ENCODE measurements at regions not wholly inside any gene's neighbourhood (a gene's known extent, or its start where the extent isn't known, plus 50 kb on each side); places are given as distances from the start of the nearest gene placed in this dataset.

- no peak for DNase-seq
These were observed 333.7 kb upstream of the PROK2 start for GRCh38 chr3:72118628-72119027.

- DNase-seq = no peak
These were observed 331.3 kb upstream of the PROK2 start for GRCh38 chr3:72116226-72116625.

DNA sequence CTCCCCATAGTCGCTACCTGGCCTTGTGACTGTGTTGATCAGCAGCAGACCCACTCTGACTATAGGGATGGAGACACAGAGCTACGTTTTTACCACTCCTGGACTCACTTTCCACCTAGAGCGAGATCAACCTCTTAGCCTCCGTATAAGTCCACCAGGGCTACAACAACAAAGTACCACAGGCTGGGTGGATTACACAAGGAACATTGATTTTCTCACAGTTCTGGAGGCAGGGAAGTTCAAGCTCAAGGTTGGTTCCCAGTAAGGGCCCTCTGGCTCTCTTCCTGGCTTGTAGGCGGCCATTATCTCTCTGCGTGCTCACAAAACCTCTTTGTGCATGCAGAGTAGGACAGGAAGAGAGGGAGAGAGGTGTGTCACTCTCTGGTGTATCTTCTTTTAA is 330.4 kb upstream of the PROK2 start:
- no peak for DNase-seq

- DNase-seq = no peak
These were observed 329.8 kb upstream of the PROK2 start for GRCh38 chr3:72114773-72115172.

GRCh38 chr3:72113964-72114363 is 329.0 kb upstream of the PROK2 start:
- DNase-seq = no peak

DNA sequence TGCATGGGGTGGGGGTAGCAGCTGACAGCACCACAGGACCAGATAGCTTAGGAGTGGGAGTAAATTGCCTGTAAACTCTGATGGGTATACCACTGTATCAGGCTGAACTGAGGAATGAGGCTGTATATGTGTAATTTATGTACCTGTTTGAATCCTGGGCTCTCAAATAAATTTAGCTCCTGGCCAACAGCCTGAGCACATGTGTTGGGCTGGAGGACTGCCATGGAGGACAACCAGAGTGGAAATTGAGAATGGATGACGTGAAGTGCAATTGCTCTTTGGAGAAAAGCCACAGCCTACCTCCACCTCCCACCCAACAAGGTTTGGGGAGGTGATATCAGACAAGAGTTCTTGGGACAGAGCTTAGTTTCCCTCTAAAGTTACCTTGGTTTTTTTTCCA is 328.6 kb upstream of the PROK2 start:
- DNase-seq = no peak

DNA sequence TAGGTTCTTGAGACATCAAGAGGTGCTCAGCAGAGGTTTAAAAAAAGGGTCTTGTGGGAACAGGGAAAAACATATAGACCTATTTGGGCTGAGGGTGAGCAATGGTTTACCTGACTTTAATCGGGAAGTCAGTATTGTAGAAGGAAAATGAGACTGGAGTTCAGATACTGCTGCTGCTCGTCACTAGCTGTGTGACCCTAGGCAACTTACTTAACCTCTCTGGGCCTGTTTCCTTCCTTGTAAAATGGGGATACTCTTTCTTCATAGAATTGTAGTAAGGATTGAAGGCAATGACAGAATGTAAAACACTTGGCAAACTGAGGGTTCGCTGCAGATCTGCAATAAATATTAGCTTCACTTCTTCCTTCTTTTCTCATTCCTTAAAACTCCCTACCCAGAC is 327.5 kb upstream of the PROK2 start:
- no peak for DNase-seq

DNA sequence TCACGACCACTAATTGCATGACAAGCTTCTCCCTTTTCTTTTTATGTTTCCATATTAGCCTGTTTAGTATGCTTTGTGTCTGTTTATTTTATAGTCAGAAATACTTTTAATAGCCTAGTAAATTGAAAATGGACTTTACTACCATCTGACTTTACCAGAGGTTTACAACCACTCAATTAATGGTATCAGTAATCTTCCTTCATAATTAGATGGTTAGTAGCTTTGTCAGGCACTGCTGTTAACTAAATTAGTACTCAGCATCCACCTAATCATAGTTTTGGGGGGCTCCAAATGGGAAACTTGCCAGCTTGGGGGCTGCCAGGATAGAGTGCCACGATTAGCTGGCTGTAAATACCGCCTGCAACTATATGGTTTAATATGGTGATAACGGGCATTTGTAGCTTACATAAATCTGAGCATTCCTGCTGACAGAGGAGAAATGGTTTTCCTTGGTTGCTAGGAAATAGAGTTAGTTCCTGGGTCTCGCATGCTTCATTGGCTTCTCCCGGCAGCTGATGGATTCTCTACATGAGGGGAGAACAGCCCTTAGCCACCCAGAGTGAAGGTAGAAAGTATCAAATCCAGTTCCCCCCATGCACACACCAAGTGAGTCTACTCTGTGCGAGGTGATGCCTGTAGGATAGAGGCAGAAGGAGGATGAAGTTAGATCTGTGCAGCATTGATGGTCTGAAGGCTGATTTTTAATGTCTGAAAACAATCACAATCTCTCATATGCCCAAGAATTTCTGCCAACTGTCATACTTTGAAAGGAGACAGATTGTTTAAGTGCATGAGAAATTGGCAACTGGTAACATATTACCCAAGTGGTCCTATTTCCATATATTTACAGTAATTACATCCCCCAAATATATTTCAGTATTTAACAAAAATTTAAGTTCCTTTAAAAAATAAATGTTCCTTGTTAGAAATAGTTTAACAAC is 326.6 kb upstream of the PROK2 start:
- DNase-seq = no peak

- no peak for DNase-seq
These were observed 324.6 kb upstream of the PROK2 start for GRCh38 chr3:72109327-72110259.

- DNase-seq = no peak
These were observed 320.4 kb upstream of the PROK2 start for GRCh38 chr3:72105306-72105705.

- no peak for DNase-seq
These were observed 317.2 kb upstream of the PROK2 start for GRCh38 chr3:72102112-72102616.

GRCh38 chr3:72101494-72101893 is 316.5 kb upstream of the PROK2 start:
- no peak for DNase-seq

DNA sequence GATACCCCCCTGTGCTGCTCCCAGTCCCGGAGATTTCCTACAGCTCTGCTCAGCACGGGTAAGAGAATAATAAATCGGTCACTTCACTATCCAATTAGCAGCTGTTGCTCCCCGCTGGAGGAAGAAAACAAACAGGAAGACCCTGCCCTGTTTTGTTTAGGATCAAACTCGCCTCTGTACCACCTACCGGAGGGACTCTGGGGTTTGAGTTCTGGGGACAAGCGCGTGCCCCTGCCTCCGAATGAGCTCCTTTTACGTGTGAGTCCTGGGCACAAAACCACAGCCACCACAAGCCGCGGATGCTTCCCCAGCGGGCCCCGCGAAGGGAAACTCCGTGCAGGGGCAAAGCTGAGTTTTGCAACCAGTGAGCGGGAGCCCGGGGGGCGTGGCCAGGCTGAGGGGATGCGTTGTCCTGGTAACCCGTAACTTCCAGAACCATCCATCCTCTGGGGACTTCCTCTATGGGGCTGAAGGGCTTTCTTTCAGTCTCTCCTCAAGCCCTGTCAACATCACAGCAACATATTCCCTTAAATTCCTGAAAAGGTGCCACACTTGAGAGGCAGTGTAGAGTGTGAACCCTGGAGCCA is 315.7 kb upstream of the PROK2 start:
- no peak for DNase-seq

GRCh38 chr3:72100080-72100511 is 315.1 kb upstream of the PROK2 start:
- no peak for DNase-seq

DNA sequence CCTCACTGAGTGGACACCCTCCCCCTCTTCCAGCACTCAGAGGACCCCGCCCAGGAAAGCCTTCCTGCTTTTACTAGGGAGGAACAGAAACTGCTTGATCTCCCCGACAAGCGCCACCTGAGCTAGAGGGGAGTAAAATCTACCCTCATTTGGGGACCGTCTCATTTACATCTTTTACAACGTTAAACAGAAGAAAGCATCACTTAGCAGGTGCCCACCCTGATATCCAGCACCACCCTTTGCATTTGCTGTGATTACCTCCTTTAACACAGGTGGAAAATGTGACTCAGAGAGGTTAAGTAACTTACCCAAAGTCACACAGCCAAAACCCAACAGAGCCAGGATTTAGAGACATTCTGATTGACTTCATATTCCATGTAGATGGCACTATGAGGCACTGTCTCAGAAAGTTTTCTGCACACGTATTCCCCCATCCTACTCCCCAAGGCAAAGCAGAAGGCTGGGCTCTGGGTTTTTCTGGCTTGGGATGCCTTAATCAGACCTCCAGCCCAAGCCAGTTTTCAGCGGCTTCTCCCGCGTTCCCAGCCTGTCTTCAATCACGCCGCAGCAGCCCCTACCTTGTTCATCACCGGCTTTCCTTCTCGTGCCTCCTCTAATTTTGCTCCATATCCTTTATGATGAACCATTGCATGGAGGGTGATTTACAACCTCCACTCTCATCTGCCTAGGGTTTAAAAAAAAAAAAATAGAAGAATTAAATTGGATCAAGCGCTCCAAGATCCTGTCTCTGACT is 314.6 kb upstream of the PROK2 start:
- DNase-seq = no peak

DNA sequence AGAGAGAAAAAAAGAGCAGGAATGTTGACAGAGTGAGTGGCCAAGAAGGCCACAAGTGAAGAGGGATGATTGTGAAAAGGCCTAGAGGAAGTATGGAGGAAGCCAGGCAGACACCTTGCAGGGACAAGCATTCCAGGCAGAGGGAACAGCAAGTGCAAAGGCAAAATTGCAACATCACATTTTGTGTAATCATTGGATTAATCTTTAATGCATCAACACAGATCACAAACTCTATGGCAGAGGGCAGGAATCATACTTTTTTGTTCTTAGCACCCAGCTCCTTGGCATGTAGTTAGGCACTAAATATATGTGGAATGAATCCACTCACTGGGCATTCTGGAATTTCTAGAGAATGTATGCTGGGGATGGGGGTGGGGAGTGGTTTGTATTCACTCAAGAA is 312.1 kb upstream of the PROK2 start:
- no peak for DNase-seq

DNA sequence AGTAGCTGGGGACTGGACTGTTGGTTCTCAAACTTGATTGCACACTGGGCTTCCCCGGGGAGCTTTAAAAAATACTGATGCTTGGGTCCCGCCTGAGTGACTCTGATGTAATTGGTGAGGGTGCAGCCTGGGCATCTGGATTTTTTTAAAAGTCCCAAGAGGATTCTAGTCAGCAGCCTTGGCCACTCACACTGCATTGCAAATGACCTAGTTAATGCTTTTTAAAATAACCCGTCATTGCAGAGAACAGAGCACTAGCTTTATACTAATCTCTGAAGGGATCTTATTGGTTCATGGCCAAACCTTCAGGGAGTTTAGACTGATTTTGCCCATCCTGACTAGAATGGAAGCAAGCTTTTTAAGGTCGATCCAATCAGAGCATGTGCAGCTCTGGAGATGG is 310.6 kb upstream of the PROK2 start:
- no peak for DNase-seq

DNA sequence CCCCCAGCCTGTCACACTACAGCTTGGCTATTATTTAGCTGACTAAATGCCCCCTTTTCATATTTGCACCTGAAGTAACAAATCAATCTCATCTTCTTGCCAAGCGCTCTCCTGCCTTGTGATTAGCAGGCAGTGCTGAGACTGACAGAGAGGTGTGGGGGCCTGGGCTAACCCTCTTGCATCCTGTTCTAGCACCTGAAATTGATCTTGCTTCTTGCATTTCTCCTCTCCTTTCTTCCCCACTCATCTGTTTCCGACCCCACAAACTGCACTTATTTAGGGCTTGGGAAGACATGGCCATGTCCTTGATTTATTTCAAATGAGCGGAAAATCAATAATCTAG is 309.0 kb upstream of the PROK2 start:
- DNase-seq = no peak

GRCh38 chr3:72093270-72093991 is 308.5 kb upstream of the PROK2 start:
- DNase-seq = no peak

GRCh38 chr3:72092778-72093177 is 307.8 kb upstream of the PROK2 start:
- no peak for DNase-seq

- no peak for DNase-seq
These were observed 303.6 kb upstream of the PROK2 start for GRCh38 chr3:72088486-72089025.

DNA sequence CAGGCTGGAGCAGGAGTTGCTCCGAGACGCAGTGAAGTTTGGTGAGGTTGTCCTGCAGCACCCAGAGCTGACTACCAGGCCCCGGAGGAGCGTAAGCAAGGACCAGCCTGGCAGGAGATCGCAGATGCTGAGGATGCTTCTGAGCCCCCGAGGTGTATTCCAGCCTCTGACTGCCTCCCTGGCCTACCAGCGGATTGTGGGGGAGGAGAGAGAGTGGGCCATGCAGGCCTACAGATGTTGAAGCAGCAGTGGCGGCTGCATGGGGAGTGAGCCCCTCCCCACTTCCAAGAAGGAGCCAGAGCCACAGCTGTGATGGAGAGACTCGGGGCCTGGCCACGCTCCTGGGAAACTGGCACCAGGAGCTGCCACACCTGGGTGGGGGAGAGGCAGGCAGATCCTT is 302.5 kb upstream of the PROK2 start:
- no peak for DNase-seq

Measured in NCI-H526 treated with DMSO at 0.1 percent for 48 hours (cell line).